ENCODE measurements at regions not wholly inside any gene's neighbourhood (a gene's known extent, or its start where the extent isn't known, plus 50 kb on each side); places are given as distances from the start of the nearest gene placed in this dataset.

- TF ChIP-seq THYN1 (CRISPR knock-in tag; IDR thresholded peaks at IDR 0.05; ENCODE audit: borderline replicate concordance, low read depth): no peak
- no peak for TF ChIP-seq HES4 (CRISPR knock-in tag; IDR thresholded peaks at IDR 0.05; ENCODE audit: borderline replicate concordance)
- no peak for TF ChIP-seq ZBTB7B (CRISPR knock-in tag; IDR thresholded peaks at IDR 0.05)
Measured at GRCh38 chr2:199627417-199627816, 169.7 kb upstream of the SATB2 start (continued).

- H3K4me2 ChIP-seq (ENCODE audit: low read depth, low read length): no peak overlapping the region
- no peak overlapping the region for H3K27ac ChIP-seq (ENCODE audit: extremely low read length, insufficient read depth, low read length)
- CTCF ChIA-PET (ENCODE audit: low intra/inter-chr PET ratio, low total read pairs): no interaction called here
- H3K79me2 ChIP-seq (ENCODE audit: insufficient read depth, low read length): no peaks in the 10 kb centered on the region
- no peaks in the 10 kb centered on the region for H3K9me3 ChIP-seq (ENCODE audit: low read length)
- H3K4me1 ChIP-seq (ENCODE audit: insufficient read depth, low read length): no peaks in the 10 kb centered on the region
- WGBS (ENCODE audit: low lambda C conversion rate): 0% methylated on average over 1 of the region's 1 CpG
- no TSS peak for BruUV-seq (replicated peaks)
- DNase-seq (ENCODE audit: low spot score) (no peak), ATAC-seq (no peak), FAIRE-seq (no peak)
- in situ Hi-C loops (cut with HindIII; ENCODE audit: extremely low pct_ligation_motif_present, low pct_unique_long_range_greater_than_20kb) (no loop called here), intact Hi-C loops (cut with micrococcal nuclease; ENCODE audit: unreplicated experiment) (no loop called here)
- no peaks in the 10 kb centered on the region for H3K36me3 ChIP-seq (replicated peaks in 1 of 2; ENCODE audit: control insufficient read depth in 1 of 2, insufficient read depth in 2 of 2, low read length in 2 of 2)
- POLR2A ChIA-PET: no interaction called here
- no peak overlapping the region for H3K9ac ChIP-seq (ENCODE audit: insufficient read depth, low read depth, low read length)
- H3K4me3 ChIP-seq (replicated peaks in 1 of 3; ENCODE audit: insufficient read depth in 1 of 3, low read depth in 2 of 3, low read length in 3 of 3): no peak overlapping the region
- no peaks in the 10 kb centered on the region; a peak in 1 of 5 replicates for H3K27me3 ChIP-seq (ENCODE audit: control insufficient read depth in 1 of 2, insufficient read depth in 2 of 2, low read length in 2 of 2)
- no peak overlapping the region for H2AFZ ChIP-seq (ENCODE audit: low read length)
- H4K20me1 ChIP-seq (ENCODE audit: insufficient read depth, low read length): no peaks in the 10 kb centered on the region
- TF ChIP-seq ZNF510 (CRISPR knock-in tag; IDR thresholded peaks at IDR 0.05; ENCODE audit: low read depth) (no peak), REST (IDR thresholded peaks at IDR 0.05; ENCODE audit: borderline replicate concordance in 1 of 2, low read depth in 1 of 2, low read length in 2 of 2) (no peak), ZNF781 (CRISPR knock-in tag; IDR thresholded peaks at IDR 0.05; ENCODE audit: borderline replicate concordance, not compliant biosample characterization) (no peak), ZBTB1 (CRISPR knock-in tag; IDR thresholded peaks at IDR 0.05; ENCODE audit: borderline replicate concordance) (no peak), ZUFSP (CRISPR knock-in tag; IDR thresholded peaks at IDR 0.05; ENCODE audit: borderline replicate concordance) (no peak), ZNF674 (CRISPR knock-in tag; IDR thresholded peaks at IDR 0.05; ENCODE audit: low read depth) (no peak), ZBTB26 (CRISPR knock-in tag; IDR thresholded peaks at IDR 0.05; ENCODE audit: borderline replicate concordance) (no peak), SIN3A (IDR thresholded peaks at IDR 0.05; ENCODE audit: borderline replicate concordance, low read depth, low read length) (no peak)
Measured at GRCh38 chr2:199624958-199625357, 167.2 kb upstream of the SATB2 start.
